HepG2 (cell line): ENCODE measurements at regions not wholly inside any gene's neighbourhood (a gene's known extent, or its start where the extent isn't known, plus 50 kb on each side); places are given as distances from the start of the nearest gene placed in this dataset.

ENCODE experiments used
- ATAC-seq: fragments of 200-7000 bp; cut with Tn5 transposase; 3 replicates; pipeline ENCODE4 v1.9.1; 2020; ENCODE audit warnings: mild to moderate bottlenecking, moderate library complexity
- BruUV-seq: library from RNA; stranded (reverse); fragments of 400-500 nt; replicated peaks from 2 replicates; lab custom pipeline; 2021; lab: Mats Ljungman, UMichigan
- CTCF ChIA-PET: fragments of 300-600 bp; formaldehyde crosslinking; extraction: SDS; loops from one replicate; lab custom pipeline; 2021; ENCODE audit warnings: low total read pairs, inconsistent platforms, low intra/inter-chr PET ratio; lab: Yijun Ruan, JAX
- POLR2A ChIA-PET: fragments of 350-600 bp; sonication (Branson Sonifier 250); formaldehyde crosslinking; loops from one replicate; lab custom pipeline; 2020; ENCODE audit warnings: antibody characterized with exemption, inconsistent platforms; lab: Yijun Ruan, JAX
- DNase-seq: peaks from one replicate; pipeline ENCODE4 v3.0.0-alpha.2; 2015; ENCODE audit warnings: low spot score
- FAIRE-seq: peaks from 3 replicates; lab custom pipeline; 2011; peaks lifted over from hg19 to GRCh38; lab: Jason Lieb, UNC
- H2AFZ ChIP-seq: one replicate; pipeline ENCODE4 v1.6.1; 2011; ENCODE audit warnings: low read length, inconsistent platforms
- H3K27ac ChIP-seq: fragments of 300-600 bp; 3 replicates; pipeline ENCODE4 v1.8.0; 2011; ENCODE audit warnings: mixed run types, mild to moderate bottlenecking, mixed read lengths, low read length, inconsistent platforms; ENCODE audit not compliant: insufficient read depth; ENCODE audit errors: extremely low read length
- H3K27me3 ChIP-seq, 2 experiments: fragments of 200-600 bp in 1 of 2; 2 replicates in 1 of 2; 3 replicates in 1 of 2; pipeline versions ENCODE4 v1.6.0 to v1.8.0; 2011; ENCODE audit warnings: low read length in 2 of 2, mild to moderate bottlenecking in 2 of 2, moderate library complexity in 2 of 2, inconsistent platforms in 1 of 2; ENCODE audit not compliant: insufficient read depth in 2 of 2, control insufficient read depth in 1 of 2
- H3K36me3 ChIP-seq, 2 experiments: fragments of 200-600 bp in 1 of 2; replicated peaks in 1 of 2; 2 replicates in 1 of 2; 3 replicates in 1 of 2; pipeline versions ENCODE4 v1.5.1 to v1.8.0; 2011; ENCODE audit warnings: low read length in 2 of 2, inconsistent platforms in 1 of 2; ENCODE audit not compliant: insufficient read depth in 2 of 2, control insufficient read depth in 1 of 2
- H3K4me1 ChIP-seq: 2 replicates; pipeline ENCODE4 v1.5.1; 2012; ENCODE audit warnings: low read length, inconsistent platforms; ENCODE audit not compliant: insufficient read depth
- H3K4me2 ChIP-seq: 2 replicates; pipeline ENCODE4 v1.6.0; 2011; ENCODE audit warnings: low read depth, low read length, inconsistent platforms
- H3K4me3 ChIP-seq, 3 experiments: fragments of 200-600 bp in 1 of 3; sonication (generic), shearing (Covaris generic) in 1 of 3; replicated peaks in 1 of 3; 2 replicates each; pipeline ENCODE4 v1.5.1; 2011 to 2016; ENCODE audit warnings: low read length in 3 of 3, inconsistent platforms in 2 of 3, low read depth in 2 of 3, mild to moderate bottlenecking in 2 of 3, control low read depth in 1 of 3, mixed read lengths in 1 of 3; ENCODE audit not compliant: insufficient read depth in 1 of 3
- H3K79me2 ChIP-seq: one replicate; pipeline ENCODE4 v1.6.1; 2011; ENCODE audit warnings: low read length, inconsistent platforms; ENCODE audit not compliant: insufficient read depth
- H3K9ac ChIP-seq: 2 replicates; pipeline ENCODE4 v1.6.0; 2011; ENCODE audit warnings: mild to moderate bottlenecking, low read depth, low read length, inconsistent platforms; ENCODE audit not compliant: insufficient read depth
- H3K9me3 ChIP-seq: 2 replicates; pipeline ENCODE4 v1.5.1; 2012; ENCODE audit warnings: mild to moderate bottlenecking, low read length
- H4K20me1 ChIP-seq: 2 replicates; pipeline ENCODE4 v1.6.0; 2011; ENCODE audit warnings: inconsistent platforms, mild to moderate bottlenecking, low read length, moderate library complexity; ENCODE audit not compliant: insufficient read depth
- GATA4 ChIP-seq: sonication (generic); IDR thresholded peaks from 2 replicates; pipeline ENCODE4 v1.6.1; 2016; ENCODE audit warnings: antibody characterized with exemption, low read depth, borderline replicate concordance
- KDM4B ChIP-seq: sonication (generic); formaldehyde crosslinking; IDR thresholded peaks from 2 replicates; pipeline ENCODE4 v1.4.0; 2020; ENCODE audit warnings: missing genetic modification reagents
- ONECUT2 ChIP-seq: sonication (generic); formaldehyde crosslinking; IDR thresholded peaks from 2 replicates; pipeline ENCODE4 v1.4.0; 2020; ENCODE audit warnings: missing genetic modification reagents
- SP140L ChIP-seq: sonication (generic); formaldehyde crosslinking; IDR thresholded peaks from 2 replicates; pipeline ENCODE4 v1.4.0; 2020; ENCODE audit warnings: missing genetic modification reagents, borderline replicate concordance
- ZNF367 ChIP-seq: sonication (generic); formaldehyde crosslinking; IDR thresholded peaks from 2 replicates; pipeline ENCODE4 v1.4.0; 2020; ENCODE audit warnings: missing genetic modification reagents, borderline replicate concordance
- ZNF883 ChIP-seq: sonication (generic); formaldehyde crosslinking; IDR thresholded peaks from 2 replicates; pipeline ENCODE4 v1.5.1; 2020; ENCODE audit warnings: mild to moderate bottlenecking, missing genetic modification reagents; ENCODE audit errors: not compliant biosample characterization
- WGBS: methylation state at CpG from one replicate; pipeline ENCODE4 v1.1.6; 2017; ENCODE audit warnings: low lambda C conversion rate; 5-methylcytosine and 5-hydroxymethylcytosine counted together
- in situ Hi-C: cut with HindIII; loops from 2 replicates; pipeline ENCODE4 v1.10.0; 2017; ENCODE audit warnings: low pct_unique_long_range_greater_than_20kb; ENCODE audit not compliant: extremely low pct_ligation_motif_present
- intact Hi-C: fragments of 100-400 bp; cut with micrococcal nuclease; formaldehyde crosslinking; loops from one replicate; pipeline ENCODE4 v1.10.0; 2022; ENCODE audit not compliant: unreplicated experiment
- TF ChIP-seq, protein P1 (sequence below): sonication (generic); formaldehyde crosslinking; IDR thresholded peaks from 2 replicates; pipeline ENCODE4 v1.4.0; 2020; ENCODE audit warnings: missing genetic modification reagents
- TF ChIP-seq, protein P2 (sequence below): IDR thresholded peaks from 2 replicates; pipeline ENCODE4 v1.6.1; 2018; ENCODE audit warnings: missing genetic modification reagents

DNA sequence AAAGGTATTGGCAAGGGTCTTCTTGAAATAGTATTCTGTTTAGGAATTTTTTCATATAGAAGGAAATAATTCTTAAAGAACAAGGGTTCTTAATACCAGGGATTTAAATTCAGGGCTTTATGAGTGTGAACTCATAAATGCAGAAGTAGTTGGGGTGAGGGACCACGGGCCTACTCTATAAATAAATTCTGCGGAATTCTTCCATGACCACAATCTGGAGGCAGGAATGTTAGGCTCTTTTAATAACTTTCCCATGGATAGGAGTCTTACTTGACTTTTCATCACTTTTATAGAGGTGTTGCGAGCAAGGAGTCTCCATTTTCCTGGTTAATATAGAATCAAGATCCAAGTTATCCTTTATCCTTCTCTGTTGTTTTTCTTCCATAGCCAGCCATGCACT lies 76.7 kb upstream of the SLC4A4 start:
- FAIRE-seq = no peak

More for the DNA sequence above, 76.7 kb upstream of the SLC4A4 start:
- in situ Hi-C loops (no loop called here), intact Hi-C loops (no loop called here)
- no peak for ATAC-seq
- ChIA-PET CTCF (no interaction called here), POLR2A (no interaction called here)
- Histone ChIP-seq H3K9me3 (no peaks in the 10 kb centered on the region), H3K4me3 (no peak overlapping the region), H3K4me1 (no peaks in the 10 kb centered on the region), H2AFZ (no peak overlapping the region), H3K9ac (no peak overlapping the region), H3K4me2 (no peak overlapping the region), H3K27me3 (no peaks in the 10 kb centered on the region), H3K79me2 (no peaks in the 10 kb centered on the region), H3K36me3 (no peaks in the 10 kb centered on the region), H3K27ac (no peak overlapping the region), H4K20me1 (no peaks in the 10 kb centered on the region)
- DNase-seq = no peak
- TF ChIP-seq GATA4 (no peak), KDM4B (CRISPR knock-in tag) (no peak), SP140L (CRISPR knock-in tag) (no peak), ZNF367 (CRISPR knock-in tag) (no peak), ZNF883 (no peak), ONECUT2 (no peak)
- TF ChIP-seq, protein P1, sequence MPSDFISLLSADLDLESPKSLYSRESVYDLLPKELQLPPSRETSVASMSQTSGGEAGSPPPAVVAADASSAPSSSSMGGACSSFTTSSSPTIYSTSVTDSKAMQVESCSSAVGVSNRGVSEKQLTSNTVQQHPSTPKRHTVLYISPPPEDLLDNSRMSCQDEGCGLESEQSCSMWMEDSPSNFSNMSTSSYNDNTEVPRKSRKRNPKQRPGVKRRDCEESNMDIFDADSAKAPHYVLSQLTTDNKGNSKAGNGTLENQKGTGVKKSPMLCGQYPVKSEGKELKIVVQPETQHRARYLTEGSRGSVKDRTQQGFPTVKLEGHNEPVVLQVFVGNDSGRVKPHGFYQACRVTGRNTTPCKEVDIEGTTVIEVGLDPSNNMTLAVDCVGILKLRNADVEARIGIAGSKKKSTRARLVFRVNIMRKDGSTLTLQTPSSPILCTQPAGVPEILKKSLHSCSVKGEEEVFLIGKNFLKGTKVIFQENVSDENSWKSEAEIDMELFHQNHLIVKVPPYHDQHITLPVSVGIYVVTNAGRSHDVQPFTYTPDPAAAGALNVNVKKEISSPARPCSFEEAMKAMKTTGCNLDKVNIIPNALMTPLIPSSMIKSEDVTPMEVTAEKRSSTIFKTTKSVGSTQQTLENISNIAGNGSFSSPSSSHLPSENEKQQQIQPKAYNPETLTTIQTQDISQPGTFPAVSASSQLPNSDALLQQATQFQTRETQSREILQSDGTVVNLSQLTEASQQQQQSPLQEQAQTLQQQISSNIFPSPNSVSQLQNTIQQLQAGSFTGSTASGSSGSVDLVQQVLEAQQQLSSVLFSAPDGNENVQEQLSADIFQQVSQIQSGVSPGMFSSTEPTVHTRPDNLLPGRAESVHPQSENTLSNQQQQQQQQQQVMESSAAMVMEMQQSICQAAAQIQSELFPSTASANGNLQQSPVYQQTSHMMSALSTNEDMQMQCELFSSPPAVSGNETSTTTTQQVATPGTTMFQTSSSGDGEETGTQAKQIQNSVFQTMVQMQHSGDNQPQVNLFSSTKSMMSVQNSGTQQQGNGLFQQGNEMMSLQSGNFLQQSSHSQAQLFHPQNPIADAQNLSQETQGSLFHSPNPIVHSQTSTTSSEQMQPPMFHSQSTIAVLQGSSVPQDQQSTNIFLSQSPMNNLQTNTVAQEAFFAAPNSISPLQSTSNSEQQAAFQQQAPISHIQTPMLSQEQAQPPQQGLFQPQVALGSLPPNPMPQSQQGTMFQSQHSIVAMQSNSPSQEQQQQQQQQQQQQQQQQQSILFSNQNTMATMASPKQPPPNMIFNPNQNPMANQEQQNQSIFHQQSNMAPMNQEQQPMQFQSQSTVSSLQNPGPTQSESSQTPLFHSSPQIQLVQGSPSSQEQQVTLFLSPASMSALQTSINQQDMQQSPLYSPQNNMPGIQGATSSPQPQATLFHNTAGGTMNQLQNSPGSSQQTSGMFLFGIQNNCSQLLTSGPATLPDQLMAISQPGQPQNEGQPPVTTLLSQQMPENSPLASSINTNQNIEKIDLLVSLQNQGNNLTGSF (CRISPR knock-in tag) = no peak
- TF ChIP-seq, protein P2, sequence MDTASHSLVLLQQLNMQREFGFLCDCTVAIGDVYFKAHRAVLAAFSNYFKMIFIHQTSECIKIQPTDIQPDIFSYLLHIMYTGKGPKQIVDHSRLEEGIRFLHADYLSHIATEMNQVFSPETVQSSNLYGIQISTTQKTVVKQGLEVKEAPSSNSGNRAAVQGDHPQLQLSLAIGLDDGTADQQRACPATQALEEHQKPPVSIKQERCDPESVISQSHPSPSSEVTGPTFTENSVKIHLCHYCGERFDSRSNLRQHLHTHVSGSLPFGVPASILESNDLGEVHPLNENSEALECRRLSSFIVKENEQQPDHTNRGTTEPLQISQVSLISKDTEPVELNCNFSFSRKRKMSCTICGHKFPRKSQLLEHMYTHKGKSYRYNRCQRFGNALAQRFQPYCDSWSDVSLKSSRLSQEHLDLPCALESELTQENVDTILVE (CRISPR knock-in tag) = no peak
- WGBS = 30% methylated on average over 3 of the region's 3 CpGs
- BruUV-seq = no TSS peak
